Neural cell (in vitro differentiated cells): ENCODE measurements at regions not wholly inside any gene's neighbourhood (a gene's known extent, or its start where the extent isn't known, plus 50 kb on each side); places are given as distances from the start of the nearest gene placed in this dataset.

Source experiments
- H2AFZ ChIP-seq: fragments of 200-600, 300-800 bp; sonication (generic), shearing (Covaris generic); 2 replicates; pipeline ENCODE4 v1.6.0; 2014; ENCODE audit warnings: low read depth, mild to moderate bottlenecking, antibody characterized with exemption, low read length, moderate library complexity
- H3F3A ChIP-seq: fragments of 200-600 bp; shearing (Covaris generic); 2 replicates; pipeline ENCODE4 v1.6.1; 2016; ENCODE audit warnings: mild to moderate bottlenecking, moderate library complexity, mixed read lengths, antibody characterized with exemption, low read length; ENCODE audit not compliant: insufficient read depth, poor library complexity, severe bottlenecking
- H3K27ac ChIP-seq: fragments of 200-600, 300-800 bp; sonication (generic), shearing (Covaris generic); 2 replicates; pipeline ENCODE4 v1.5.1; 2014; ENCODE audit warnings: mild to moderate bottlenecking, low read length, moderate library complexity
- H3K27me3 ChIP-seq: fragments of 300-800, 200-600 bp; sonication (generic), shearing (Covaris generic); 2 replicates; pipeline ENCODE4 v1.6.0; 2014; ENCODE audit warnings: mild to moderate bottlenecking, low read depth, low read length, moderate library complexity; ENCODE audit not compliant: insufficient read depth
- H3K36me3 ChIP-seq: fragments of 300-800, 200-600 bp; sonication (generic), shearing (Covaris generic); 2 replicates; pipeline ENCODE4 v1.5.1; 2014; ENCODE audit warnings: mild to moderate bottlenecking, antibody characterized with exemption, low read length, moderate library complexity; ENCODE audit not compliant: insufficient read depth
- H3K4me2 ChIP-seq: fragments of 300-800, 200-600 bp; sonication (generic), shearing (Covaris generic); 2 replicates; pipeline ENCODE4 v1.6.0; 2014; ENCODE audit warnings: mild to moderate bottlenecking, low read length
- H3K4me3 ChIP-seq: fragments of 300-800, 200-600 bp; sonication (generic), shearing (Covaris generic); 2 replicates; pipeline ENCODE4 v1.5.1; 2014; ENCODE audit warnings: mild to moderate bottlenecking, low read length, moderate library complexity
- H3K79me2 ChIP-seq: fragments of 200-600 bp; shearing (Covaris generic); replicated peaks from 2 replicates; pipeline ENCODE4 v1.6.0; 2014; ENCODE audit warnings: mild to moderate bottlenecking, low read length, moderate library complexity; ENCODE audit not compliant: insufficient read depth
- H3K9ac ChIP-seq: fragments of 300-800, 200-600 bp; sonication (generic), shearing (Covaris generic); 2 replicates; pipeline ENCODE4 v1.6.1; 2016; ENCODE audit warnings: mild to moderate bottlenecking, low read length, mixed read lengths
- H3K9me2 ChIP-seq: fragments of 200-600 bp; shearing (Covaris generic); 2 replicates; pipeline ENCODE4 v1.6.1; 2016; ENCODE audit warnings: mild to moderate bottlenecking, low read length, mixed read lengths; ENCODE audit not compliant: insufficient read depth
- H3K9me3 ChIP-seq: fragments of 200-600, 300-800 bp; sonication (generic), shearing (Covaris generic); 2 replicates; pipeline ENCODE4 v1.6.1; 2016; ENCODE audit warnings: mild to moderate bottlenecking, mixed run types, low read length, moderate library complexity, mixed read lengths
- H4K20me1 ChIP-seq: fragments of 200-600 bp; shearing (Covaris generic); 2 replicates; pipeline ENCODE4 v1.6.1; 2016; ENCODE audit warnings: mild to moderate bottlenecking, mixed run types; ENCODE audit not compliant: insufficient read depth
- CTCF ChIP-seq: fragments of 450-650 bp; IDR thresholded peaks from 2 replicates; pipeline ENCODE4 v1.5.1; 2014; ENCODE audit warnings: antibody characterized with exemption, mild to moderate bottlenecking, moderate library complexity; ENCODE audit not compliant: poor library complexity, severe bottlenecking
- EP300 ChIP-seq: fragments of 450-650 bp; conservative IDR thresholded peaks from 2 replicates; pipeline ENCODE4 v1.6.1; 2014; ENCODE audit warnings: antibody characterized with exemption, mild to moderate bottlenecking, moderate library complexity; ENCODE audit not compliant: poor library complexity, severe bottlenecking
- EZH2 ChIP-seq: fragments of 200-600, 300-800 bp; shearing (Covaris generic), sonication (generic); IDR thresholded peaks from 2 replicates; pipeline ENCODE4 v1.6.1; 2014; ENCODE audit warnings: antibody characterized with exemption, low read length, borderline replicate concordance, mild to moderate bottlenecking; ENCODE audit not compliant: insufficient read depth, poor library complexity, severe bottlenecking
- MXI1 ChIP-seq: fragments of 450-650 bp; conservative IDR thresholded peaks from 2 replicates; pipeline ENCODE4 v1.6.1; 2014; ENCODE audit warnings: antibody characterized with exemption, mild to moderate bottlenecking; ENCODE audit not compliant: poor library complexity, severe bottlenecking
- POLR2AphosphoS5 ChIP-seq: IDR thresholded peaks from 2 replicates; pipeline ENCODE4 v1.6.1; 2012
- RAD21 ChIP-seq: fragments of 450-650 bp; conservative IDR thresholded peaks from 2 replicates; pipeline ENCODE4 v1.6.1; 2014; ENCODE audit warnings: antibody characterized with exemption, mild to moderate bottlenecking, moderate library complexity
- REST ChIP-seq: IDR thresholded peaks from 2 replicates; pipeline ENCODE4 v1.6.1; 2012; ENCODE audit warnings: borderline replicate concordance
- SMC3 ChIP-seq: fragments of 450-650 bp; conservative IDR thresholded peaks from 2 replicates; pipeline ENCODE4 v1.6.1; 2014; ENCODE audit warnings: antibody characterized with exemption, mild to moderate bottlenecking, moderate library complexity; ENCODE audit not compliant: poor library complexity
- TAF1 ChIP-seq: IDR thresholded peaks from 2 replicates; pipeline ENCODE4 v1.6.1; 2012; ENCODE audit warnings: low read depth

DNA sequence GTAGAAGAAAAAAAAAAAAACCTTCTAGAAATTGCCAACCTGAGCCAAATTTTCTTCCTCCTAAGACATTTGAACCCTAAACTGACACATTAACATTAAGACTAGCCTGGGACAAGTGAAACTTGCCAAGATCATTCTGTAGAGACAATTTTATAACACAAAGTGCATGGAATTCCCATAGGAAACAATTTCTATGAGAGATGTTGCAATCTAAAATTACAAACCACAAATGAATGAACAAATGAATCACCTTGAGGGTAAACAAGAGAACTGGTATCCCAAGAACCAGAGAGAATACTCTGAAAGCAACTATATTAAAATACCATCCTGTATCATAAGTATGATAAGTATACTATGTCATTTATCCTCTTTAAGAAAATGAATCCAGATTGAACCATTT is 165.3 kb downstream of the DICER1 start:
- Histone ChIP-seq H3F3A (no peaks in the 10 kb centered on the region), H4K20me1 (no peaks in the 10 kb centered on the region), H3K27me3 (no peaks in the 10 kb centered on the region), H3K9me3 (no peaks in the 10 kb centered on the region), H2AFZ (no peak overlapping the region), H3K9me2 (no peaks in the 10 kb centered on the region), H3K27ac (no peak overlapping the region), H3K4me3 (no peak overlapping the region), H3K36me3 (no peaks in the 10 kb centered on the region), H3K4me2 (no peak overlapping the region), H3K9ac (no peak overlapping the region), H3K79me2 (no peaks in the 10 kb centered on the region)
- TF ChIP-seq TAF1 (no peak), CTCF (no peak)

GRCh38 chr14:94989946-94990345 is 167.4 kb downstream of the DICER1 start:
- Histone ChIP-seq H3F3A (no peaks in the 10 kb centered on the region), H3K27ac (no peak overlapping the region), H3K9ac (no peak overlapping the region), H3K36me3 (no peaks in the 10 kb centered on the region), H3K27me3 (no peaks in the 10 kb centered on the region), H3K4me2 (no peak overlapping the region), H3K9me3 (no peaks in the 10 kb centered on the region), H4K20me1 (no peaks in the 10 kb centered on the region), H2AFZ (no peak overlapping the region), H3K79me2 (no peaks in the 10 kb centered on the region), H3K4me3 (no peak overlapping the region), H3K9me2 (no peaks in the 10 kb centered on the region)
- TF ChIP-seq SMC3 (no peak), EP300 (no peak), EZH2 (no peak), TAF1 (no peak), POLR2AphosphoS5 (no peak), MXI1 (no peak)

- no peak overlapping the region for H3K27ac ChIP-seq
- no peaks in the 10 kb centered on the region for H4K20me1 ChIP-seq
- no peak overlapping the region for H2AFZ ChIP-seq
- H3K79me2 ChIP-seq, result no peaks in the 10 kb centered on the region
- H3K27me3 ChIP-seq, result no peaks in the 10 kb centered on the region
- no peak for TF ChIP-seq TAF1
- TF ChIP-seq SMC3, result no peak
- TF ChIP-seq EZH2, result no peak
- TF ChIP-seq MXI1, result no peak
- no peak for TF ChIP-seq RAD21
- TF ChIP-seq EP300, result no peak
- TF ChIP-seq POLR2AphosphoS5, result no peak
- TF ChIP-seq CTCF, result no peak
- no peak for TF ChIP-seq REST
- H3K9me2 ChIP-seq, result no peaks in the 10 kb centered on the region
- no peaks in the 10 kb centered on the region for H3F3A ChIP-seq
- H3K9me3 ChIP-seq, result no peaks in the 10 kb centered on the region
- no peaks in the 10 kb centered on the region for H3K36me3 ChIP-seq
- H3K4me2 ChIP-seq, result no peak overlapping the region
- H3K9ac ChIP-seq, result no peak overlapping the region
- no peak overlapping the region for H3K4me3 ChIP-seq
These were observed 167.9 kb downstream of the DICER1 start for GRCh38 chr14:94989417-94989816.
